GM06990 (cell line): ENCODE measurements at regions not wholly inside any gene's neighbourhood (a gene's known extent, or its start where the extent isn't known, plus 50 kb on each side); places are given as distances from the start of the nearest gene placed in this dataset.

Experiments used
- DNase-seq: peaks from one replicate; pipeline ENCODE4 v3.0.0-alpha.2; 2011; ENCODE audit not compliant: insufficient read length; ENCODE audit errors: extremely low read depth
- H3K27me3 ChIP-seq: replicated peaks from 2 replicates; pipeline ENCODE4 v1.6.0; 2011; ENCODE audit warnings: low read length; ENCODE audit not compliant: control insufficient read depth, insufficient read depth
- H3K36me3 ChIP-seq: 2 replicates; pipeline ENCODE4 v1.5.1; 2011; ENCODE audit warnings: low read length; ENCODE audit not compliant: control insufficient read depth, insufficient read depth
- H3K4me3 ChIP-seq: replicated peaks from 2 replicates; pipeline ENCODE4 v1.5.1; 2011; ENCODE audit warnings: low read depth, mild to moderate bottlenecking, control low read depth, low read length
- TF ChIP-seq, protein P1 (sequence below): IDR thresholded peaks from 2 replicates; pipeline ENCODE4 v1.5.1; 2011; ENCODE audit warnings: low read length, control low read depth, mild to moderate bottlenecking, inconsistent platforms; ENCODE audit not compliant: insufficient read depth, poor library complexity, severe bottlenecking

GRCh38 chr5:58046371-58046770 is 413.5 kb downstream of the PLK2 start:
- Histone ChIP-seq H3K27me3 (no peaks in the 10 kb centered on the region), H3K4me3 (no peak overlapping the region), H3K36me3 (no peaks in the 10 kb centered on the region)
- TF ChIP-seq, protein P1, sequence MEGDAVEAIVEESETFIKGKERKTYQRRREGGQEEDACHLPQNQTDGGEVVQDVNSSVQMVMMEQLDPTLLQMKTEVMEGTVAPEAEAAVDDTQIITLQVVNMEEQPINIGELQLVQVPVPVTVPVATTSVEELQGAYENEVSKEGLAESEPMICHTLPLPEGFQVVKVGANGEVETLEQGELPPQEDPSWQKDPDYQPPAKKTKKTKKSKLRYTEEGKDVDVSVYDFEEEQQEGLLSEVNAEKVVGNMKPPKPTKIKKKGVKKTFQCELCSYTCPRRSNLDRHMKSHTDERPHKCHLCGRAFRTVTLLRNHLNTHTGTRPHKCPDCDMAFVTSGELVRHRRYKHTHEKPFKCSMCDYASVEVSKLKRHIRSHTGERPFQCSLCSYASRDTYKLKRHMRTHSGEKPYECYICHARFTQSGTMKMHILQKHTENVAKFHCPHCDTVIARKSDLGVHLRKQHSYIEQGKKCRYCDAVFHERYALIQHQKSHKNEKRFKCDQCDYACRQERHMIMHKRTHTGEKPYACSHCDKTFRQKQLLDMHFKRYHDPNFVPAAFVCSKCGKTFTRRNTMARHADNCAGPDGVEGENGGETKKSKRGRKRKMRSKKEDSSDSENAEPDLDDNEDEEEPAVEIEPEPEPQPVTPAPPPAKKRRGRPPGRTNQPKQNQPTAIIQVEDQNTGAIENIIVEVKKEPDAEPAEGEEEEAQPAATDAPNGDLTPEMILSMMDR = no peak
- DNase-seq = no peak

GRCh38 chr5:58044166-58044565 is 415.7 kb downstream of the PLK2 start:
- no peak for DNase-seq
- TF ChIP-seq, protein P1 = no peak
- H3K36me3 ChIP-seq = no peaks in the 10 kb centered on the region
- no peak overlapping the region for H3K4me3 ChIP-seq
- no peaks in the 10 kb centered on the region for H3K27me3 ChIP-seq

DNA sequence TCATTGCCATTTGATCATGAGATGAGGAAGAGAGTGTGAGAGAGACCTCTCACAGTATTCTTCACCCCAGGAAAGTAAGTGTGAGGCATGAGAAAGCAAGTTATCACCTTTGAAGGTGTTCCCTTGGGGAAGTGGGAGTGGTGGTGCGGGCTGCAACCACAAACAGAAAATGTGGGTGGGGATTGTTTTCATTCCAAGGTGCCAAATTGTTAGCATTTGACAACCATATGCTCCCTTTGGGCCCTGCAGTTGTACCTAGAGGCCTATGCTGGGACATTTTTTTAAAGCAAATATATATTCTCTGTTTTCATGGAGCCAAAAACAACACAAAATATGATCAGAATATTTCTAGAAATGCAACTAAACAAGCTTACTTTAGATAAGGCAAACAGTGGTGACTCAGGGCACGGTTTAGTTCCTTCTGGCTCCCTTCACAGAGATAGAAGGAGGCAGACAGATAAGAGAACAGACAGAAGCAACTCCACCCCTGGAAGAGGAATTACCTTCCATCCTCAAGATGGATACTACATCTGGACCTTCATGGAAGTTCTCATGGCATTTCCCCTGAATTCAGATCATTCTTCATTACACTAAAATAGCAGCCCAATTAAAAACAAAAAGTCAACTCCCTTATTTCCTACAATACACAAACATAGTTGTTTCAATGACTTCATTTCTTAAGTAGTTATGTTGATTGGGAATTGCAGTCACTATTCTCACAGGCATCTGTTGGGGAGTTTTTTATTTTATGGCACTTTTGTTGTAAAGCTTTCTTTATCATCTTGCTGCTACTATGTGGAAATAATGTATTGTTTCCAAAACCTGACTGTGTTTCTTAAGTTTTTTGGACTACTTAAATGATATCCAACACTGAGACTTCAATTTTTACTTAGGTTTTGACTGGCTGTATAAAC is 416.6 kb downstream of the PLK2 start:
- Histone ChIP-seq H3K36me3 (no peaks in the 10 kb centered on the region), H3K4me3 (no peak overlapping the region), H3K27me3 (no peaks in the 10 kb centered on the region)
- TF ChIP-seq, protein P1 = no peak
- DNase-seq = no peak

DNA sequence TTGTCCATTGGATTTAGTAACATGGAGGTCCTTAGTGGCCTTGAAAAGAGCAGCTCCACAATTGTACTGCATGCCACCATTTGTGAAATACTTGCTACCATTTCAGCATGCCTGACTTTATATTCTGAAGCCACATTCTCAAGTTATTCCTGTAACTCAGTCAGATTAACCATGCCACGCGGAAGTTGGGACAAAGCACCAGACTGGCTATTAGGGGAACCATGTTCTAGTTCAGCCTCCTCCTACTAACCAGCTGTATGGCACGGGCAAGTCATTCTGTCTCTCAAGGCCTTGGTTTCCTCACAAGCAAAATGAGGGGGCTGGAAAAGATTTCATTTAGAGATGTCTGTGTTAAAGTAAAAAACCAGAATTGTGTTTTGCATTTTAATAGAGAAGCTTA is 418.0 kb downstream of the PLK2 start:
- Histone ChIP-seq H3K36me3 (no peaks in the 10 kb centered on the region), H3K27me3 (no peaks in the 10 kb centered on the region), H3K4me3 (no peak overlapping the region)
- no peak for DNase-seq
- TF ChIP-seq, protein P1 = no peak

GRCh38 chr5:58040846-58041245 is 419.0 kb downstream of the PLK2 start:
- TF ChIP-seq, protein P1 = no peak
- no peak overlapping the region for H3K4me3 ChIP-seq
- H3K27me3 ChIP-seq = no peaks in the 10 kb centered on the region
- no peaks in the 10 kb centered on the region for H3K36me3 ChIP-seq
- DNase-seq = no peak
